Keratinocyte (primary cell): ENCODE measurements at regions not wholly inside any gene's neighbourhood (a gene's known extent, or its start where the extent isn't known, plus 50 kb on each side); places are given as distances from the start of the nearest gene placed in this dataset.

Experiments
- CTCF ChIP-seq, 3 experiments: IDR thresholded peaks in 1 of 3; conservative IDR thresholded peaks in 1 of 3; optimal IDR thresholded peaks in 1 of 3; 2 replicates in 2 of 3; 3 replicates in 1 of 3; pipeline versions ENCODE3 to v1.5.1; 2011; ENCODE audit warnings: low read length in 3 of 3, mild to moderate bottlenecking in 3 of 3, moderate library complexity in 2 of 3, control low read depth in 1 of 3, inconsistent platforms in 1 of 3; ENCODE audit not compliant: insufficient read depth in 2 of 3; ENCODE audit errors: extremely low read depth in 1 of 3
- EZH2 ChIP-seq: IDR thresholded peaks from one replicate; pipeline ENCODE4 v1.6.1; 2012; ENCODE audit warnings: inconsistent platforms, mild to moderate bottlenecking, low read length, moderate library complexity

- TF ChIP-seq EZH2 = no peak
- no peak for TF ChIP-seq CTCF (optimal IDR thresholded peaks at IDR 0.05 in 1 of 3, IDR thresholded peaks at IDR 0.05 in 1 of 3, conservative IDR thresholded peaks at IDR 0.05 in 1 of 3; ENCODE audit: extremely low read depth in 1 of 3, insufficient read depth in 2 of 3, low read length in 3 of 3)
These were observed 148.1 kb downstream of the FZD1 start for GRCh38 chr7:91412298-91412697.
